Osteoblast (primary cell): ENCODE measurements at regions not wholly inside any gene's neighbourhood (a gene's known extent, or its start where the extent isn't known, plus 50 kb on each side); places are given as distances from the start of the nearest gene placed in this dataset.
A peak's percentile ranks its signal among the peaks of the same experiment; 100 is the strongest.

Experiments
- DNase-seq: peaks from one replicate; pipeline ENCODE4 v3.0.0; 2011; ENCODE audit warnings: low spot score, mixed read lengths; ENCODE audit not compliant: insufficient read length; ENCODE audit errors: missing footprints
- H2AFZ ChIP-seq: 2 replicates; pipeline ENCODE4 v1.6.0; 2011; ENCODE audit warnings: mild to moderate bottlenecking, low read length
- H3K27ac ChIP-seq: 2 replicates; pipeline ENCODE4 v1.5.1; 2011; ENCODE audit warnings: mild to moderate bottlenecking, low read depth, low read length, moderate library complexity
- H3K27me3 ChIP-seq: 2 replicates; pipeline ENCODE4 v1.6.0; 2012; ENCODE audit warnings: mild to moderate bottlenecking, control low read depth, inconsistent platforms, low read length, moderate library complexity; ENCODE audit not compliant: insufficient read depth
- H3K36me3 ChIP-seq: 2 replicates; pipeline ENCODE4 v1.5.1; 2011; ENCODE audit warnings: mild to moderate bottlenecking, low read length, control low read depth, moderate library complexity; ENCODE audit not compliant: insufficient read depth
- H3K4me1 ChIP-seq: 2 replicates; pipeline ENCODE4 v1.5.1; 2011; ENCODE audit warnings: mild to moderate bottlenecking, low read length, control low read depth, moderate library complexity; ENCODE audit not compliant: insufficient read depth
- H3K4me2 ChIP-seq: 2 replicates; pipeline ENCODE4 v1.6.0; 2011; ENCODE audit warnings: mild to moderate bottlenecking, low read length; ENCODE audit not compliant: insufficient read depth
- H3K4me3 ChIP-seq: fragments of 200-600 bp; sonication (generic); 3 replicates; pipeline ENCODE4 v1.5.1; 2012; ENCODE audit warnings: mild to moderate bottlenecking, low read length, inconsistent platforms; ENCODE audit not compliant: insufficient read depth
- H3K79me2 ChIP-seq: 2 replicates; pipeline ENCODE4 v1.6.0; 2012; ENCODE audit warnings: mild to moderate bottlenecking, low read length, control low read depth, inconsistent platforms; ENCODE audit not compliant: insufficient read depth
- H3K9me3 ChIP-seq: 2 replicates; pipeline ENCODE4 v1.5.1; 2011; ENCODE audit warnings: low read depth, low read length, control low read depth
- H4K20me1 ChIP-seq: 2 replicates; pipeline ENCODE4 v1.6.0; 2012; ENCODE audit warnings: mild to moderate bottlenecking, low read length, control low read depth; ENCODE audit not compliant: insufficient read depth
- TF ChIP-seq, protein P1 (sequence below): IDR thresholded peaks from 2 replicates; pipeline ENCODE4 v1.5.1; 2011; ENCODE audit warnings: mild to moderate bottlenecking, low read depth, low read length, moderate library complexity; ENCODE audit errors: extremely low read depth

DNA sequence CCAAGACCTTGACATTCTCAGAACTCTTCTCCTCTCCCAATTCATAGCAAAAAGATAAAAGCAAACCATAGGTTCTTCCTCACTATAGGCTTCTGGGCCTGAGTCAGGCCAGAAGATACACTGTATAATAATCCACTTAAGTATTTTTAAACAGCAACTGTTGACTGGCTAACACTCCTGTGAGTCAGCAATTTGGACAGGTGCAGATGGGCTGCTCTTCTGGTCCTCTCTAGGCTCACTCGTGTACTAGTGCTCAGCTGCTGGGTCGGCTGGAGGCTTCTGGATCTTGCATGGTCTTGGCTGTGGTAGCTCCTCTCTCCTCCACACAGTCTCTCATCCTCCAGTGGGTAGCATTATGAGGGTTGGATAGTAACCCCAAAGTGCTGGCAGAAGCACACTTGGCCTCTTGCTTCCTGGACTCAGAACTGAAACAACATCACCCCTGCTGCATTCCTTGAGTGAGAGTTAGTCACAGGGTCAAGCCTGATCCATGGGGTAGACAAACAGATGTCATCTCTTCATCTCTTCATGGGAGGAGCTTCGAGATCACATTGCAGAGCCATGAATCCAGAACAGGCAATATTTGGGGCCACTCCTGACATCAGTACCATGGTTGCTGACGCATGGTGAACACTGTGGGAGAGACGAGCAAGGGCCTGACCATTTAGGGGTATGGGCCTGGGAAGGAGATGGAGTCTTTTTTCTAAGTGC, 86.9 kb downstream of the C6orf118 start:
- TF ChIP-seq, protein P1, sequence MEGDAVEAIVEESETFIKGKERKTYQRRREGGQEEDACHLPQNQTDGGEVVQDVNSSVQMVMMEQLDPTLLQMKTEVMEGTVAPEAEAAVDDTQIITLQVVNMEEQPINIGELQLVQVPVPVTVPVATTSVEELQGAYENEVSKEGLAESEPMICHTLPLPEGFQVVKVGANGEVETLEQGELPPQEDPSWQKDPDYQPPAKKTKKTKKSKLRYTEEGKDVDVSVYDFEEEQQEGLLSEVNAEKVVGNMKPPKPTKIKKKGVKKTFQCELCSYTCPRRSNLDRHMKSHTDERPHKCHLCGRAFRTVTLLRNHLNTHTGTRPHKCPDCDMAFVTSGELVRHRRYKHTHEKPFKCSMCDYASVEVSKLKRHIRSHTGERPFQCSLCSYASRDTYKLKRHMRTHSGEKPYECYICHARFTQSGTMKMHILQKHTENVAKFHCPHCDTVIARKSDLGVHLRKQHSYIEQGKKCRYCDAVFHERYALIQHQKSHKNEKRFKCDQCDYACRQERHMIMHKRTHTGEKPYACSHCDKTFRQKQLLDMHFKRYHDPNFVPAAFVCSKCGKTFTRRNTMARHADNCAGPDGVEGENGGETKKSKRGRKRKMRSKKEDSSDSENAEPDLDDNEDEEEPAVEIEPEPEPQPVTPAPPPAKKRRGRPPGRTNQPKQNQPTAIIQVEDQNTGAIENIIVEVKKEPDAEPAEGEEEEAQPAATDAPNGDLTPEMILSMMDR: no peak
- H3K27me3 ChIP-seq: no peaks in the 10 kb centered on the region
- H3K4me1 ChIP-seq: peaks cover 29% of the 10 kb centered on the region
- peak overlapping the region; percentile 70 for H3K27ac ChIP-seq
- no peak overlapping the region for H2AFZ ChIP-seq
- H3K4me2 ChIP-seq: peak overlapping the region; percentile 37
- H3K4me3 ChIP-seq: no peak overlapping the region
- H3K9me3 ChIP-seq: no peaks in the 10 kb centered on the region
- H3K36me3 ChIP-seq: no peaks in the 10 kb centered on the region
- DNase-seq: no peak
- no peaks in the 10 kb centered on the region for H4K20me1 ChIP-seq
- H3K79me2 ChIP-seq: no peaks in the 10 kb centered on the region

GRCh38 chr6:165220045-165220444, 89.4 kb downstream of the C6orf118 start:
- Histone ChIP-seq H3K27me3 (no peaks in the 10 kb centered on the region), H3K36me3 (no peaks in the 10 kb centered on the region), H3K79me2 (no peaks in the 10 kb centered on the region), H3K4me2 (no peak overlapping the region), H2AFZ (no peak overlapping the region), H3K4me1 (peaks cover 25% of the 10 kb centered on the region), H3K4me3 (no peak overlapping the region), H3K9me3 (no peaks in the 10 kb centered on the region), H4K20me1 (no peaks in the 10 kb centered on the region), H3K27ac (no peak overlapping the region)
- no peak for DNase-seq
- TF ChIP-seq, protein P1: no peak

GRCh38 chr6:165219629-165220028, 89.8 kb downstream of the C6orf118 start:
- no peaks in the 10 kb centered on the region for H3K79me2 ChIP-seq
- TF ChIP-seq, protein P1: no peak
- DNase-seq: peak; percentile 57
- H2AFZ ChIP-seq: peak overlapping the region; percentile 26
- peak overlapping the region; percentile 0 for H3K4me2 ChIP-seq
- H3K36me3 ChIP-seq: no peaks in the 10 kb centered on the region
- no peak overlapping the region for H3K27ac ChIP-seq
- no peaks in the 10 kb centered on the region for H4K20me1 ChIP-seq
- H3K9me3 ChIP-seq: no peaks in the 10 kb centered on the region
- H3K27me3 ChIP-seq: no peaks in the 10 kb centered on the region
- no peak overlapping the region for H3K4me3 ChIP-seq
- H3K4me1 ChIP-seq: peaks cover 25% of the 10 kb centered on the region

DNA sequence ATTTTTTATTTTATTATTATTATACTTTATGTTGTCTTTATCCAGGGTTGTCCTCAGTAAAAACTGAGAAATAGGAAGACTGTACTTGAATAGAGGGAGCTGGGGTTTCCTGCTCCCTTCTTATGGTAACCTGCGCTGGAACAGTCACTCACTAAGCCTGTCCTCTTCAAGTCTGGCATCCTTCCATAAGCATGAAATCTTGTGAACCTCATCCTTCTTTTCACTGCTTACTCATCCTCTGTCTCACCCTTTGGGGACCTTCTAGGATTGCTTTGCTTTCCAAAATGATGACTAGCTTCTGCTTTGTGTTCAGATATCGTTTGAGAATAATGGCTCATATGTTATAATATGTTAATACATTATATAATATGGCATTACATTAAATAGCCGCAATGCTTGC, 90.6 kb downstream of the C6orf118 start:
- Histone ChIP-seq H3K79me2 (no peaks in the 10 kb centered on the region), H2AFZ (no peak overlapping the region), H3K36me3 (no peaks in the 10 kb centered on the region), H3K4me3 (no peak overlapping the region), H3K27ac (no peak overlapping the region), H3K9me3 (no peaks in the 10 kb centered on the region), H3K4me2 (peak overlapping the region; percentile 0), H3K27me3 (no peaks in the 10 kb centered on the region), H4K20me1 (no peaks in the 10 kb centered on the region), H3K4me1 (peaks cover 21% of the 10 kb centered on the region)
- TF ChIP-seq, protein P1: no peak
- DNase-seq: no peak
